Muscle of leg (tissue), 3 donors: ENCODE measurements at regions not wholly inside any gene's neighbourhood (a gene's known extent, or its start where the extent isn't known, plus 50 kb on each side); places are given as distances from the start of the nearest gene placed in this dataset.

Source experiments
- DNase-seq: peaks from one replicate; pipeline ENCODE4 v3.0.0; 2013
- H3K27ac ChIP-seq: one replicate; pipeline ENCODE4 v1.5.1; 2013; ENCODE audit warnings: mild to moderate bottlenecking, low read length, control low read depth
- H3K27me3 ChIP-seq: one replicate; pipeline ENCODE4 v1.6.1; 2013; ENCODE audit warnings: low read length; ENCODE audit not compliant: control insufficient read depth, insufficient read depth
- H3K36me3 ChIP-seq: one replicate; pipeline ENCODE4 v1.6.1; 2013; ENCODE audit warnings: low read length; ENCODE audit not compliant: control insufficient read depth, insufficient read depth
- H3K4me1 ChIP-seq: one replicate; pipeline ENCODE4 v1.6.1; 2013; ENCODE audit warnings: low read length; ENCODE audit not compliant: control insufficient read depth, insufficient read depth
- H3K4me3 ChIP-seq: one replicate; pipeline ENCODE4 v1.5.1; 2013; ENCODE audit warnings: low read length, control low read depth
- H3K9me3 ChIP-seq: replicated peaks from 2 replicates; pipeline ENCODE4 v1.6.1; 2013; ENCODE audit warnings: low read depth, low read length; ENCODE audit not compliant: control insufficient read depth
- WGBS: methylation state at CpG from one replicate; pipeline ENCODE4 v1.1.5; 2013; ENCODE audit warnings: missing lambda C conversion rate; ENCODE audit not compliant: insufficient coverage; 5-methylcytosine and 5-hydroxymethylcytosine counted together

DNA sequence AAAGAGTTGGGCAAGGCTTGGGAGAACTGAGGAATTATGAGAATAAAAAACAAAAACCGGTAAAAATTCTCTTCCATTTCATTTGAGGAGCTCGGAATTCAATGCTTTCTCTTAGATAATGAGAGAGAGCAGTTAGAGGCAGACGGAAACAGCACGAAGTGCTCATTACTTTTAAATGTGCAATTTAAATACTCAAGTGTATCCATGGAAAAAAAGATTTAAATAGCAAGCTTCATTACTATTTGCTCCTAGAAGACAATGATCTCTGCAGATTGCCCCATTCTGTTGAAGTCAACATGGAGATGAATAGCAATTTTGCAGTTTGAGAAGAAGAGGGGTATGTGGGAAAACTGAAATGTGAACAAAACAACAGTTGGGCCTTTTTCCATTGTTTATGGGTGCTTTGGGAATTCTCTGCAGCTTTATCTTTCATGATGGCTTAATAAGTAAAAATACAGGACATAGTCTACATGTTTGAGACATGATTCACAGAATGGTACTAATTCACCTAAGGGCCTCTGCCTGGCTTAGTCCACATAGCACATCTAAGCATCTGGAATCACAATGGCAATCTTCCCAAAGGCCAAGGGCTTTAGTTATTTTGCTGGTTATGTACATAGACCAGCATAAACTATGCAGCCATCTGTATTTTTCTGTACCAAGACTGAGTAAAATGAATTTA lies 512.7 kb upstream of the FAT1 start:
- no peak overlapping the region for H3K27ac ChIP-seq
- no peaks in the 10 kb centered on the region for H3K36me3 ChIP-seq
- H3K27me3 ChIP-seq = no peaks in the 10 kb centered on the region
- WGBS = no CpG with 5 or more reads among the region's 4 CpGs
- DNase-seq = peak; percentile 66
- no peak overlapping the region for H3K4me3 ChIP-seq
- no peaks in the 10 kb centered on the region for H3K9me3 ChIP-seq
- no peaks in the 10 kb centered on the region for H3K4me1 ChIP-seq

DNA sequence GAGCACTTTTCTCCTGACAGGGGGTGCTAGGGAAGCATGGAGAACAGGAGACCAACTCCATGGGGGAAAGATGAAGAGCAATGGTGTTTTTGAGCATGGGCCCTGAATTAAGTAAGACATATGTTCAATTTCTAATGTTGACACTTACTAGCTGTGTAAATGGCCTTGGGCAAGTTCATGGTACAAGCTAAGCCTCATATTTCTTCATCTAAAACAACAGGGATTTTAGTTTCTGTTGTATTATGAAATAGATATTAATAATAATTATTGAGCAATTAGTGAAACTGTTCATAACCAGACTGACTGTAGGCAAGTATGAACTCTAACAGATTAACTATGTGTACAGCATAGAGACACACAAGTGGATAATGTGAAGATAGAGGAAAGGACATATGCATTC lies 515.0 kb upstream of the FAT1 start:
- H3K27ac ChIP-seq = no peak overlapping the region
- H3K4me1 ChIP-seq = no peaks in the 10 kb centered on the region
- H3K27me3 ChIP-seq = no peaks in the 10 kb centered on the region
- no peak overlapping the region for H3K4me3 ChIP-seq
- DNase-seq = no peak
- no peaks in the 10 kb centered on the region for H3K36me3 ChIP-seq
- H3K9me3 ChIP-seq = no peaks in the 10 kb centered on the region

DNA sequence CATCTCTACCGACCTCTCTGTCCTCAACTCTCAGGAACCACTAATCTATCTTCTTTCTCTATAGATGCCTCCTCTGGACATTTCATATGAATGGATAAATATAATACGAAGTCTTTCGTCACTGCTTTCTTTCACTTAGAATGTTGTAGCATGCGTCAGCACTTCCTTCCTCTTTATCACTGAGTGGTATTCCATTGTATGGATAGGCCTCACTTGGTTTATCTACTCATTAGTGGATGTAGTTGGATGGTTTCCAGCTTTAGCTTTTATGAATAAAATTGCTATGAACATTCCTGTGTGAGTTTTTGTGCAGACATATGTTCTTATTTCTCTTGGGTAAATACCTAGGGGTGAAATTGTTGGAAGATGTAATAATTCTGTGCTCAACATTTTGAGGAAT lies 528.2 kb upstream of the FAT1 start:
- H3K27me3 ChIP-seq = no peaks in the 10 kb centered on the region
- H3K4me1 ChIP-seq = no peaks in the 10 kb centered on the region
- no peaks in the 10 kb centered on the region for H3K9me3 ChIP-seq
- no peak for DNase-seq
- H3K27ac ChIP-seq = no peak overlapping the region
- H3K36me3 ChIP-seq = no peaks in the 10 kb centered on the region
- WGBS = no CpG with 5 or more reads among the region's 4 CpGs
- no peak overlapping the region for H3K4me3 ChIP-seq

DNA sequence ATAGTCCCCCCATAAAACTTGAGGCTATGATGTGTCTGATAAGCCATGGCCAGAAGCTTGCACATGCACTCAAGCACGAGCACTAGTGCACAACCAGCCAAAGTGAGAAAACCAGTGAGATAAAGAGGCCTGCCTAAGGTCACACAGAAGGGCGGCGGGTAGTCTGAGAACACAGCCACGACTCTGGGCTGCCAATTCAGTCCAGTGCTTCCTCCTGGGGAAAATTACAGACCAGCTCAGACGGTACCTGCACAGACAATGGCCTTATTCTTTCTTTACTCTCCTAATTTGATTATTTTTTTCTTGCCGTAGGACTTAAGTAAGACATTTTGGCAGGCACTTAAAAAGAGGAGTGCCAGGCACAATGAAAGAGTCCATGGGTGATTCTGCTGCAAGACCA lies 533.2 kb upstream of the FAT1 start:
- WGBS = 73% methylated on average over 4 of the region's 6 CpGs
- no peak overlapping the region for H3K4me3 ChIP-seq
- no peaks in the 10 kb centered on the region for H3K4me1 ChIP-seq
- no peak for DNase-seq
- H3K27ac ChIP-seq = no peak overlapping the region
- no peaks in the 10 kb centered on the region for H3K27me3 ChIP-seq
- H3K9me3 ChIP-seq = no peaks in the 10 kb centered on the region
- H3K36me3 ChIP-seq = no peaks in the 10 kb centered on the region

DNA sequence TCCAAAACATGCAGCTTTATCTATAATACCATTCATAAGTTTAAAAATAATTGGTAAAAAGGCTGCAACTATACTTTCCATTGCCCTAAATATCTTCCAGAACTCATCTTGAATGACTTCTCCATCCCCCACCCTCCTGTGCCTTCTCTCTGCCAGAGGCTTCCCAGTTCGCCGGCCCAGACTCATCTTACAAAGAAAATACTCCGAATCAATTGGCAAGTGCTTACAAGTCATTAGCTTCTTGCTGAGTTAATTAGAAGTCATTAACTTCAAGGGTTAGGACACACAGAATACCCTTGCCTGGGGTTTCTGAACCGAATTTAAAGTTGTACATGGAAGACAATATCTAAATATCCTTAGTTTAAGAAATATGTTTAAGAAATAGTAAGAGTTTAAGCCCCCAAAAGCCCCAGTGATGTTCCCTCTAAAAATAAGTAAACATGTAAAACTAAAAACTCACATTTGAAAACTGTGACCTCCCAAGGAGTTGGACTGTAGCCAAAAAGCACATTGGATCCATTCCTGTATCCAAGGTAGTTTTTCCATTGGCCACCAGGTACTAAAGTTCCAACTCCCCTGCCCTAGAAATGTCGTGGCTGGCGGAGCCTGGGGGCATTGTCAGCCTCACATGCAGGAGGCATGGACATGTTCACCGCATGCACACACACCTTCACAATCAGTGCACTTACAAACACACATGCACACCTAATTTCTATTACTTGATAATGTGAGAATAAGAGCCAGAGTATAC lies 535.2 kb upstream of the FAT1 start:
- H3K4me3 ChIP-seq = no peak overlapping the region
- no peak overlapping the region for H3K27ac ChIP-seq
- 67% methylated on average over 1 of the region's 7 CpGs for WGBS
- no peaks in the 10 kb centered on the region for H3K27me3 ChIP-seq
- no peaks in the 10 kb centered on the region for H3K36me3 ChIP-seq
- no peak for DNase-seq
- H3K9me3 ChIP-seq = no peaks in the 10 kb centered on the region
- H3K4me1 ChIP-seq = no peaks in the 10 kb centered on the region

DNA sequence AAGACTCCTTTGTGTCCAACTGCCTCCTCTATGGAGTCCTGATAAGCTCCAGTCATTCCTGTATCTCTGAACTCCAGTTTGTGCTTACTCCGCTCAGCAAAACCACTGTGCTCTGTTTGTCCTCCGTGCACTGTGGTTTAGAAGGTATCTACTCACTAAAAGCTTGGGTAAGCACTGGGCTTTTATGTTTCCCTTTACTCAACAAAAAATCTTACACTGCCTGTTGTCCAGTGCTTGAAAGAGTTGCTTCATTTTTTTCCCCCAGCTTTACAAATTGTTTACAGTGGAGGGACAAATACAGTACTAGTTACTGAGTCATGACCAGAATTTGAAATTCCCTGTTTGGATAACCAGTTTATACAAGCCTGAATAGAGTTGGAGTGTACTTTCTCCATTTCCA lies 545.3 kb upstream of the FAT1 start:
- Histone ChIP-seq H3K27me3 (no peaks in the 10 kb centered on the region), H3K4me1 (no peaks in the 10 kb centered on the region), H3K9me3 (no peaks in the 10 kb centered on the region), H3K27ac (no peak overlapping the region), H3K4me3 (no peak overlapping the region), H3K36me3 (no peaks in the 10 kb centered on the region)
- 100% methylated on average over 2 of the region's 2 CpGs for WGBS
- no peak for DNase-seq

DNA sequence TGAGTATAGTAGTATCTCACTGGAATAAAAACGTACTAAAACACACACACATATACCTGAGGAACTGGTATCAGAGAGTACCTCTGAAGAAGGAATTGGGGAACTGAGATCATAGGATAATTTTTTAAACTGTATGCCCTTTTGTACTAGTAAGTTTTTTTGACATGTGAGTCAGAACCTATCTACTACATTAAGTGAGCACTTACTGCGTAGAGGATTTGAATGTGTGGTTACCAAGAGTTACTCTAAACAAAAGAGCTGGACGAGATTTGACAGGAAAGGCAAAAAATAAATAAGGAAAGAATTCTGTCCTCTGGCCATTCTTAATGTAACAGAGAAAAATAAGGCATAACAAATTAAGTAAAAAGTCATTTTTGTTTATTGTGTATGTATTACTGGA lies 546.5 kb upstream of the FAT1 start:
- H3K4me3 ChIP-seq = no peak overlapping the region
- no peaks in the 10 kb centered on the region for H3K27me3 ChIP-seq
- WGBS = no CpG with 5 or more reads among the region's 3 CpGs
- H3K4me1 ChIP-seq = no peaks in the 10 kb centered on the region
- no peak for DNase-seq
- no peak overlapping the region for H3K27ac ChIP-seq
- no peaks in the 10 kb centered on the region for H3K36me3 ChIP-seq
- no peaks in the 10 kb centered on the region for H3K9me3 ChIP-seq

DNA sequence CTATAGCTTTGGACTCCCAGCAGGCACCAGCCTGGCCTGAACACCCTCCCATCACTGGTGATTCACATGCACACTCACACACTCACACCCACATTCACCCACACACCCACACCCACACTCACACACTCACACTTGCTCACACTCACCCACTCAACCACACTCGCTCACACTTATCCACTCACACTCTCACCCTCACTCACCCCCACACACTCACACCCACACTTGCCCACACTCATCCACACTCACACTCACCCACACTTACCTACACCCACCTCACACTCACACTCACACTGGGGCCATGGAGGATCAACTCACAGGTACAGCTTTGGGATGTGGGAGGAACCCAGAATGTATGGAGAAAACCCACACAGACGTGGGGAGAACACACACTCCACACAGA lies 548.2 kb upstream of the FAT1 start:
- no peaks in the 10 kb centered on the region for H3K27me3 ChIP-seq
- 100% methylated on average over 1 of the region's 2 CpGs for WGBS
- no peaks in the 10 kb centered on the region for H3K4me1 ChIP-seq
- DNase-seq = no peak
- no peaks in the 10 kb centered on the region for H3K9me3 ChIP-seq
- H3K27ac ChIP-seq = no peak overlapping the region
- no peak overlapping the region for H3K4me3 ChIP-seq
- no peaks in the 10 kb centered on the region for H3K36me3 ChIP-seq

DNA sequence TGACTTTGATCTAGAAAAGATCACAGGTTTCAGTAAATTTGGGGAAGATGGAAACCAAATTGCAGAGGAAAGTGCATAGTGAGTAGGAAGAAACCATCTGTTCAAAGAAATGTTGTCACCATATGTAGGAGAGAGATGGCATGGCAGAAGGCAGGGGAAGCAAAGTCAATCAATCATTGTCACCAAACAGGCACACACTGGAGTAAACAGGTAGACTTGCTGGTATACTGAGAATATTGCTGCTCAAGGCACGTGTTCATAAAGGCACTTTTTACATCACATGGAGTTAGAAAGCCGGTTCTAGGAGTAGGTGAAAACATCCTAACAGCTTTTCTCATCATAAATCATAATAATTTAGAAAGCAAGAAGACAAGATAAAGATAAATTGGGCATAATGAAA lies 550.5 kb upstream of the FAT1 start:
- Histone ChIP-seq H3K4me1 (no peaks in the 10 kb centered on the region), H3K9me3 (no peaks in the 10 kb centered on the region), H3K27me3 (no peaks in the 10 kb centered on the region), H3K27ac (no peak overlapping the region), H3K36me3 (no peaks in the 10 kb centered on the region), H3K4me3 (no peak overlapping the region)
- WGBS = no CpG with 5 or more reads among the region's 2 CpGs
- no peak for DNase-seq

DNA sequence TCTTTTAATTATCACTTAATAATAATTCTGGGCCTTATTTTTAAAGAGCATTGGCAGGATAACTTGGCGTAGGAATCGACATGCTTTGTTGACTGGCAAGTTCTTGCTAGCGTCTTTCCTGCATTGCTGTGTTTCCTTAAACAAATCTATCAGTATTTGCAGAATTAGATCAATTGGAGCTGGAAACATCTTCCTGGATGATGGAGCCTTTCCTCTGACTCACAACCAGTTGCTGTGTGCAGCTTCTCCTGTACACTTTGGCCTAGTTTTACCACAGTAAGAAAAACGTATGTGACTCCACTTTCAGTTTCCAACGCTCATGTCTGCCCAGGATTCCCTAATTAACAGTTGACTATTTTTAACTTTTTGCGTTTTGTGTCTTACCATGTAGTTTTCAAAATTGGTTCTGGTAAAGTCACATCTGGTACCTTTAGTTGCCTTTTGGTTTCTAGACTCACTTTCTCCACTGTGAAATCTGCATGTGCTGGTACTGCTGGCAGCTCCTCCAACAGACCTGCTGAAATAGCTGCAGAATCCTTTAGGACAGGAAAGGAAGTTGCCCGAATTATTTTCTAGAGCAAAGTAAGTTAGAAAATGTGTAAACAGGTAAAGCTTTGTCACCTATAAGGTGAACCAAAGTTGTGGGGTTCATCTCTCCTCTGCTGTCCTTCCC lies 553.2 kb upstream of the FAT1 start:
- DNase-seq = peak; percentile 10
- no peaks in the 10 kb centered on the region for H3K27me3 ChIP-seq
- no peak overlapping the region for H3K4me3 ChIP-seq
- WGBS = 85% methylated on average over 3 of the region's 7 CpGs
- H3K4me1 ChIP-seq = no peaks in the 10 kb centered on the region
- H3K36me3 ChIP-seq = no peaks in the 10 kb centered on the region
- H3K27ac ChIP-seq = no peak overlapping the region
- no peaks in the 10 kb centered on the region for H3K9me3 ChIP-seq
